TTC549 (cell line): ENCODE measurements at regions not wholly inside any gene's neighbourhood (a gene's known extent, or its start where the extent isn't known, plus 50 kb on each side); places are given as distances from the start of the nearest gene placed in this dataset.

Experiments
- FAIRE-seq: peaks from 2 replicates; lab custom pipeline; 2012; peaks lifted over from hg19 to GRCh38; lab: Jason Lieb, UNC

DNA sequence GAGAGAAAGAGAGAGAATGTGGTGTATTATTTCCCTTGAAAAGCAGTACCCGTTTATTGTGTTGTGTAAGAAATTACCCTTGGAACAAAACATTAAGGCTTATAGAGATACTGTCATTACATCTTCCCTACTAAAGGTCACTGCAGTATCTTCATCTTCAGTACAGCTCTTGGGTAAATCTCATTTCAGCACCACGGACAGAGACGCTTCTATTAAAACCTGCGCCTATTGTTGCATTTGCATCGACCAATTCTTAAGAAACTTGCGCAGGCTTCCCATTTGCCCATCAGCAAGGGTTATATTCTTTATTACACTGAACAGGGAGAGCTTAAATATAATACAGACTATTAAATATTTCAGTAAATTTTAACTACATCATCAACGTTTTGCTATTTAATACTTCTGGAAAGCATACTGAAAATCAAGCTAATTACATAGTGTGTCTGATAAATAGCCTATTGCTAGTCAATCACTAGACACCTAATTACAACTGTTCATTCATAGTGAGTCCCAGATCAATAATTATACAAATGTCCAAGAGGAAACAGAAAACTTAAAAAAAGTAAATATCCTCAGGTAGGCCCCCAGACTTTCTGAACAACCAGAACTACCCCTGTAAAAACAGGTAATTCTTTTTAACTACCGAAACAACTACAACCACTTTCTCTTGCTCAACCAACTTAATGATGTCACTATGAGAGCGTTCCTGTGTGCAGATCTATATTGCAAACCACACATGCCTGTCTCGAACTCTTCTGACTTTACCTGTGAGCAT, 350.6 kb downstream of the LIG4 start:
- FAIRE-seq = no peak

DNA sequence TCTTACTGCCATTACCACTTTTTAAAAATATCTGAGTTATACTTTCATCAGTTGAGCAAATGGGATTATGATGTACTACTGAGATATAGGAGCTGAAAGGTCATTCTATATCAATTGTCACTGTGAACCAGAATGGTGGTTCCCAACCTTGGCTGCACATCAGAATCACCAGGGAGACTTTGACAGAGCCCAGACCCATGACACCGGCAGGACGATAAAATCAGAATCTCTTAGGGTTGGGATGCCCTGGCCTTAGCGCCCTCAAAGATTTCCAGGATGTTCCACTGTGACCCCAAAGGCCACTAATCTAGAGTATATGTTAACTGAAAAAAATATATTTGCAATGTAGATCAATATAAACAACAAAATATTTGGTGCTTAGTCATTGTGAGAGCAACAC, 355.1 kb downstream of the LIG4 start:
- no peak for FAIRE-seq

DNA sequence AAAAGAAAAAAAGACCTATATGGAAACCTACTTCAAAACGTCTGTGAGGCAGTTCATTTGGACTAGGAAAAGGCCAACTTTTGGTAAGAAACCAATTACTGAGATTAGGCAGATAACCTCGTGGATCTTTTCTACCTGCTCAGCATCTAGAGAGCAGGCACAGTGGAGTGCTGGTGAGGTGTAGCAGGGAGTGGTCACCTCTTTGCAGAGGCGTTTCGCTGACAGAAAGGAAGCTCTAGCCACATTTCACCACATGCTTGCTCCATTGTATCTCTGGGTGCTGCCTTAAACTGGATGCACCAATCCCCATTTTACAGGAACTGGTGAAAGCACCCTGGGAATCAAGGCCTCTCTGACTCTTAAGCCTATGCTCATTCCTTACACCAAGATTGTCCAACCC, 360.5 kb downstream of the LIG4 start:
- FAIRE-seq = no peak

DNA sequence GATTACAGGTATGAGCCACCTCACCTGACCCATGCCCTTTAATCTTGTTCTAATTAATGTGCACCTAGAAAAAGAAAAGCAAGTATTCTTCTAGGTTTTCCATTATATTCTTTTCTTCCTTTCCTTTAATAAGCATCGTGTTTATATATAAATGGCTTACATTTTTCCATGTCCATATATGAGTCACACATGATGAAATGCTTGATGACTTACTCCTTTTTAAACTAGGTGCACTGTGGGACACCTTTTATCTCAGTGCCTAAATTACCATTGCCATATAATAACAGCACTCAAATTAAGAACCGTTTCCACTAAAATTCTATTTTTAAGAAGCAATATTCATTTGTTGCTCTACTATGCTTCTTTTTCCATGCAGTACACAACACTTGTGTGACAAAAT, 363.3 kb downstream of the LIG4 start:
- no peak for FAIRE-seq

DNA sequence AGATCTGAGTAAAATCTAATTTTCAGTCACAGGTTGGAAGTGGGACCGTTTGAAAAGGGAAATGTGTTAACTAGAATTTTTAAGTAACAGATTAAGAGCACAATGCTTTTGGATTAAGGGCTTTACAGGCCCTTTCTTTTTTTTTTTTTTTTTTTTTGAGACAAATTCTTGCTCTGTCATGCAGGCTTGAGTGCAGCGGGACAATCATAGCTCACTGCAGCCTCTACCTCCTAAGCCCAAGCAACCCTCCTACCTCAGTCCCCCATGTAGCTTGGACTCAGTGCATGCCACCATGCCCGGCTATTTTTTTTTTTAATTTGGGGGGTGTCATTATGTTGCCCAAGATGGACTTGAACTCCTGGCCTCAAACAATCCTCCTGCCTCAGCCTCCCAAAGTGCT, 363.7 kb downstream of the LIG4 start:
- no peak for FAIRE-seq

DNA sequence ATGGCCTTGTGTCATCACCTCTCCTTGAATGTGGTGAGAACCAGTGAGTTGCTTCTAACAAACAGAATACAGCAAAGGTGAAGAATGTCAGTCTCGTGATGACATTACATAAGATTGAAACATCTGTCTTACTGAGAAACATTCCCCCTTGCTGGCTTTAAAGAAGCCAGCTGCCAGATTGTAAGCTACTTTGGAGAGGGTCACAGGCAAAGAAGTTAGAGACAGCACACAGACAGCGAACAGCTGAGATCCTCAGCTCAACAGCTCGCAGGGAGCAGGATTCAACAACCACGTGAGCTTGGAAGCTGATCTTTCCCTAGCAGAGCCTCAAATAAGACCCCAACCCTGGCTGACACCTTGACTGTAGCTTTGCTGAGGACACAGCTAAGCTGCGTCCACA, 367.9 kb downstream of the LIG4 start:
- FAIRE-seq = no peak

DNA sequence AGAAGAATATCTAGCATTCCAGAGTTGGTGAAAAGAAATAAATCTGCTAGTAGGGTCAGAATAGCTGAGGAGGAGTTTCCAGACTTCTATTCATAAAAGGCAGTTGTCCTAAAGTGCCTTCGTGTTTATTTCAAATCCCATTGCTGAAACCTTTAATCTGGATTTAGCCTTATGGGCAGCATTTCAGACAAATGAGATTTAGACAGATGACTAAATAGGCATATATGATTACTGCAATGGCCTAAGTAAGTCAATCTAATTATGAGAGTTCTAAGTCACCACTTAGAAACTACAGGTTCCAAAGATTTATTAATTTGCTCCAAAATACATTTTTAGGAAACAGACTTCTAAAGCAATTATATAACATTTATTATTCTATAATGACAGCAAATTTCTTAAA, 368.7 kb downstream of the LIG4 start:
- no peak for FAIRE-seq

DNA sequence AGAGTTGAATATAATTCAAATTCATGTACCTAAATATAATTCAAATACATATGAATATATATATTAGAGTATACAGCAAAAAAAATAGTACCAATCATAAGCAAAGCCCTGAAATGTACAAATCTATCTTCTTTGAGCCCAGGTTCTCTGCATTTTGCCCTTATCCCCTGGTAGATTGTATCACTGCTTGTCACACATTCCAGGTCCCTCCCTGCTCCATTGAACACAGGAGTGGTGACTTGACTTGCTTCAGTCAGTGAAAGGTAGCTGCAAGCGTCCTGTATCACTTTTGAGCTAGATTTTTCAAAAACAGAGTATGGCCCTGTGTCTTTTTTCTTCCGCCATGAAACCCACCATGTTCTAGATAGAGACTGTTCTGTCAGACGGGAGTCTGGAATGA, 369.4 kb downstream of the LIG4 start:
- no peak for FAIRE-seq

DNA sequence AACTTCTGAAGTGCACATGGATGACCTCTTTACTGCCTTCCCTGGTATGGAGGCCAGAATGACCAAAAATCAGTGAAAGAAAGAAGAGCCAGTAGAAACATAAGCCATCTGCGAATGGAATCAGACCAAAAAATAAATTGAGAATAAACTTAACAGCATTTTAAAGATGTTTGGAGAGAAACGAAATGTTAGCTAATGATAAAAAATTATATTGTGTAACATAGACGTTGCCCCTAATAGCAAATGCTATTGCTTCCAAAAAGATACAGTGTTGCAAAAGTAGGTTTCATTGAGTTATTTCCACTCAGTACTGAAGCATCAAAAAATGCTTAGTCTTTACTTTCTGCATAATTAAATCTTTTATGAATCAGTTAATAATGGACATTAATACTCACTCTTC, 371.7 kb downstream of the LIG4 start:
- no peak for FAIRE-seq

DNA sequence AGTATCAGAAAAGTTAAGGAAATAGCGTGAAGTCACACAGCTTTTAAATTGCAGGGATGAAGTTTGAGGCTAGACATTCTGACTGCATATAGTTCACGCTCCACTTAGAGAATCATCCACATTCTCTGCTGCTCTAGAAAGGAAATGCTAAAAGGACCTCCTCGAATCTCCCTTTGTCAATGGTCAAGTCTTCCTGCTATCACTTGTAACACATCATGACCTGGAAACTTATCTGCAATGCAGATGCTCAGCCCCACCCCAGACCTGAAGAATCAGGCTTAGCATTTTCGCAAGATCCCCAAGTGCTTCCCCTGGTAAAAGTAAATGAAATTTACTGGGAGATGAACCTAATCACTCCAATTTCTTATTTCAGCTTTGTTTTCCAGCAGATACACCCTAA, 372.1 kb downstream of the LIG4 start:
- FAIRE-seq = no peak

DNA sequence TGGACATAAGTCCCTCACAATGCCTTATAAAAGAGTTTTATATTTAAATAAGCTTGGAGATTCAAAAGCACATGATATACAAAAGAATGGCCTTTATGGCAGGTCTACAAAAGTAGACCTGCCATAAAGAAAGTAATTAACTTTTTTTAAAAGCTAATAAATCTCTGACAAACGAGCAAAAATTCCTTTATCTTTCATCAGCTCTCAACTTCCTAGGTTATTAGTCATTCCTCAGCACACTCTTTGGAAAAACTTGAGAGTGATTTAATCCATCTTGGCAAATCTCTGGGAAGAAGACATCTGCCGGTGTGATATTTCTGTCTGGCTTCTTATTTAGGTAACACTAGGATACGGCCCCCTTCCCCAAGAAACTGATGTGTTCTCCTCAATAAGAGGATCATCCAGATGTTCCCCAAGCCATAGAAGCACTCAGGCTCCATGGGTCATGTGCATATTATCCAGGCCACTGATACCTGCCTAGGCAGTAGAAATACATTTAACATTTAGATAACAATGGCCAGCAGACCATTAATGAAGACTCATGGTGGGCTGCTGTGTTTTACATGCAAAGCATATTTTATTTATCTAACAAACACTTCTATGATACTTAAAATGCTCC, 372.7 kb downstream of the LIG4 start:
- FAIRE-seq = no peak

DNA sequence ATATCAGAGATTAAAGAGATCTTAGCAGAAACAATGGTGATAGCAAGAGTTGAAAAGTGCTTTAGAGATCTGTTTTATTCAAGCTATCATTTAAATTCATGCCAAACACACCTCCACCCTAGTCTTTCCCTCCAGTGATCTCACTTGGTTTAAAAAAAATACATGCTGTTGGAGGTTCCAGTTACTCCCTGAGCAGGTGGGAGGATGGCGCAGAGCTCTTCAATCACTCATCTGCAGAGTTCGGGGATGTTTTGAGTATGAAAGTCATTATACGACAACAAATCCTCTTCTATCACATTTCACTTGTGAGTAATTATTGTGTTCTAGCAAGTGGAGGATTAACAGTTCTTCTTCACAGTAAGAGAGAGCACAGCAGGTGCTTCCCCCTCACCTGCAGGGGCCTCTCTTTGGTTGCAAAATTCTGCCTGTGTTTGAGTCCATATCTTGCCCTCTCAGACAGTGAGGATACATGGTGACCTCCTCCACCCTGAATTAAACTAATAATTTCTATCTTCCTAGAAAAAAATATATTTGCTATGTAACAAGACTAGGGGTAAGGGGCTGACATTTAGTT, 376.7 kb downstream of the LIG4 start:
- FAIRE-seq = no peak

DNA sequence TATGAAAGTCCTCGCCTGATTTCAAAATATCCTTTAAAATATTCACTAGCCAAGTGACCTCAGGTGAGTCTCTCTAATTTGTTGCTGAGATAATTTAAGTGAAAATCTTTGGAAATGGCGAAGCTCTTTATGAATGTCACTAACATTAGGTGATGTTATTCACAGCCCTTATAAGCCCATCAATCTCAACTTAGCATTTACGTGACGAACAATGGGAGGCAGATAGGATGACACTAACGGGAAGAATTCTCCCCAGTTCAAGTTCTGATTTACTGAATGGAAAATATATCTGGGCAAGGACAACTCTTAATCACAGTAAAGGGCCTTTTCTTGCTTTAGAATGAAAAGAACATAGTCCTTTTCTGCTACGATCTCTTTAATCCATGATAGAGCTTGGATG, 378.7 kb downstream of the LIG4 start:
- no peak for FAIRE-seq

DNA sequence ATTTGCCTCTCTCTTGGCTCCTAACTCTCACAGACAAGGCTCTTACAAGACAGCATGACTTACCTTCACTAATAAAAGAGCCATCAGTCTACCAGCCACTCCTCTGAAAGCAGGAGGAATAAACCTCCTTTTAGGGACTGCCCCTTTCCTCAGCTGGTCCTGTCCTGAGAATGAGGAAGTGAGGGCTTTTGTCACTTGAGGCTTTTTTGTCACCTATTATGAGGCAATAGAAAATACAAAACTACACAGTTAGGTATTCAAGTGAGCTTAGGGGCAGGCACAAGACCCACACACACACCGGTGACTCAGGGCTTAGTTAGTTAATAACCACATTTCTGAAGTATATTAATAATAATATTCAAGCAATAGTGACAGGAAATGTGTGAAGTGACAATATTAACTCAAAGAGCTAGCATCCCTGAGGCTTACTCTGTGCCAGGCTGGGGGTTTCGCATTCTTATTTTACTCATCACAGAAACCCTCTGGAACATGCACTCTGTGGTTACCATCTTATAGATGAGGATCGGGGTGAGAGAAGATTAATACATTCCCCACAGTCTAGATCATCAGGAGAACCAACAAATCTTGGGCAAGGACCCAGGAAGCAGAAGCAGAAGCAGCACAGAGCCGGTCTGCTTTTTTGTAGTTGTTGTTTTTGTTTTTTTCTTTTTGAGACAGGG, 379.9 kb downstream of the LIG4 start:
- no peak for FAIRE-seq

DNA sequence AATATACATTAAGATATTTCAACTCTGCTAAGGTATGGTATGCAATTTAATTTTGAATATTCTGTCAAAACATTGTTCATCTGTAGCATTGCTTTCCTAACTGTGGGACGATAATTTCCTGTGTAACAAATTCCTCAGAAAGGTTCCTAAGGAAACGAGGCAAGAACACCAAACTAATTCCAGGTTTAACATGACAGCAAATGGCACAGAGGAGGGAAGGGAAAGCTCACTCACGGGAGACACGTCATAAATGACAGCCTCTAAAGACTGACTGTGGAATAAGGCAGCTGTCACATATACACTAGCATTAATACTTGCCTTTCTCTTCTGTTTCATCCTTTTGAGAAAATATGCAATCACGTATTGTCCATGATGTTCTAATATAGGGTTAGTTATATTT, 380.6 kb downstream of the LIG4 start:
- FAIRE-seq = no peak

DNA sequence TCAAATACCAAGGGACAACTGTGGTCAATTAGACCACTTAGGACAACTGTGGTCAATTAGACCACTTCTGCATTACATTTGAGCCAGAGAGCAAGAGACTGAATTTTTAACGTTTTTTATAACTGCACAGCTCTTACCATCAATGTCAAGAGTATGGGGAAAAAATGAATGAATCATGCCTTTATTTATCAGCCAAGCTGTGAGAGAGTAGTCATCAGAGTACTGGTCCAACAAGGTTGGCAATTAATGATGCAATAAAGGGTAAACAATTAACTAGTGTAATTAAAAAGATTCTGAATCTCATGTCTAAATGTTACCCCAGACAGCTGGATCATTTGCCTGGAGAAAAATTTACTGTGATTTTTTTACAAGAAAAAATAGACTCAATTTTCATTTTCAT, 381.1 kb downstream of the LIG4 start:
- FAIRE-seq = no peak

DNA sequence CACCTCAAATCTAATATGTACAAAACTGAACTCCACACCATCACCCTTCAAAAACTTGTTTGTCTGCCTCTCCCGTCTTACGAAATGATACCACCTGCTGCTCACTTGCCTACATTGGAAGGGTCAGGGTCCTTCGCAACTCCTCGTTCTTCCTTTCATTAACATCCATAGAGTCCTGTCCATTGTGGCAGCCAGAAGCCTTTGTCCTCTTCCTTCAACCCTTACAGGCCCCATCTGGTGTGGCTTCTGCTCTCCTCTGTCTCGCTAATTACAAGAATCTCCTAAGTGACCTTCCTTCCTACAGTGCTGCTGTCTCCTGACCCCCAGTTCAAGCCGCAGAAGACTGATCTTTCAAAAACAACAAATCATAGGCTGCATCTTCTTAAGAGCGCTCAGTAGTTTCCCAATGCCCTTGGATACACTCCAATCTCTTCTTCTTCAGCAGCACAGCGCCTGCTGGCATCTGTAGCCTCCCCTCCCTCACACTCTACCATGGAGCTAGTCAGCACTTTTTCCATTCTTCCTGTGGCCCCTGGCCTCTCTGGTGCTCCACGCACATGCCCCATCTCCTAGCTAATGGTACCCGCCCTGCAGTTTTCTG, 382.7 kb downstream of the LIG4 start:
- no peak for FAIRE-seq

DNA sequence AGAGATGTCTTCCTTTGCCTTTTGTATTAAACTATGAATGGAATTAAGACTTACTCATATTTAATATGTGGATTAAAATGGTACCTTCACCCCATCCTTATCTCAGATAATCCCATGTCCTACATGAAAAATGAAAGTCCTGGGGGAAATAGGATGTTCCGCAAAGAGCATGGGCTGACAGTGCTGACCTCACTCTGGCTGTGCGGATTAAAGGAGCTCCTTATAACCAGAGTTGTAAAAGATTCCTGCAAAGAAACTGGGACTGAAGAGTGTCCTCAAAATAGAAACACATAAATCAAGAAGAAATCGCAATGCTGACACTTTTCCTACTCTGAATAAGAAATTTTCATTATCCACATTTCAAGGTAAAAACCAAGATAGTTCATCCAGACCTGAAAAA, 384.5 kb downstream of the LIG4 start:
- no peak for FAIRE-seq

DNA sequence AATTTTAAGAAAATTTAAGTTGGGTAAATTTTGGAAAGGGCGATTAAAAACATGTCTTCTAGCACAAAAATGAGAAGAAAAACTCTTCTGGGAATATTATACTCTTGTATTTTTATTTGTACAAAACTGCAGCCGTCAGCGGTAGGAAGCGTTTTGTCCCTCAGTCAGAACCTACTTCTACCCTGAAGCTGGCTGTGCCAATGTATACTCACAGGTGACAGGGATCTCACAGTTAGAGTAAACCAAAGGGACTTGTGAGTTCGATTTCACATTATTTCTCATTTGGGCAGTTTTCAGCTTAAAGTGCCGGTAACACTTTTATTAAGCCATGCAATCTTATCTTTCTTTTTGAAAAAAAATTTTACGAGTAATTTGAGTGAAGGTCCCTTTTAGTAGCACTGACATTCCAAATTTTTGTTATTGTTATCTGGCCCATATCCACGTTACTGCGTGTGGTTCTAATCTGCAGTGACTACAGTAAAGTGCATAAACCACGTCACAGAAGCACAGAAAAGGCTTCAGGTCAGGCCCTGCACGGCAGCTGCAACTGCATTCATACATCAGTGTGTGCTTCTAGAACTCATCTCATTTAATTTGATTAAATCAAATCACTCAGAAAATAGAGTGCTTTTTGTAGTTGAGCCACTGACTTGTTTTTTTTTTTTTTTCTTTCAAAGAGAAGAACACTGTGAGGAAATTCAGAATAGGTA, 387.3 kb downstream of the LIG4 start:
- no peak for FAIRE-seq

DNA sequence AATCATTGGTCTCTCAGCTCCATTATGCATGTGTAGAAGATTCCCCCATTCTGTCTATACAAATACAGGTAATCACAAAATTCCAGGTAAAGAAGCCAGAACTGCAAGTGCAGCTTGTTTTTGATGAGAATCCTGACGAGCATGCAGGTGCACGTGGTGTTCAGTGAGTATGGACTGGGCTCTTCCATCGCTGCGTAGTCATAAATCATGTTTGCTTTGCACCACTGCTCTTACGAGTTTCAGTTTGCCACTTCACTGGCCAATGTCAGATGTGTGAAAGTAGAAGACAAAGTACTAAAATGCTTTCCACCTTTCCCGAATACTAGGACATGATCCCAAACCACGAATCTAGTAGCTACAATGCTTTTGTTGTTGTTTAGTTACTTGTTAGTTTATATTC, 390.7 kb downstream of the LIG4 start:
- no peak for FAIRE-seq

DNA sequence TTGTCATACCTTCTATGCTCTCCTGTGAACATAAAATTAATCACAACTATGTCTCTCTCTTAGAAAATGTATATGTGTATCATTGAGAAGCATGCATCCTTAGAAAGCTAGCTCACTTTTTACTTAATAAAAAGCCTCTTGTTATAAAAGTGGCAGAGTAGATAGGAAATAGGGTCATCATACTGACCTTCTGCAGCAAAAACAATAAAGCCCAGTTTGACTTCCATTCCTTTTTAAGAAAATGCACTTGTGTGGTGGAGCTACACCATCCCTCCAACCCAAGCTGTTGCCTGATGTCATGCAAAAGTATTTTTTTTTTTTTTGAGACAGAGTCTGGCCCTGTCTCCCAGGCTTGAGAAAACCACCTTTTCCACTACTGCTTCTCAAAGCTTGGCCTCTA, 393.3 kb downstream of the LIG4 start:
- FAIRE-seq = no peak

DNA sequence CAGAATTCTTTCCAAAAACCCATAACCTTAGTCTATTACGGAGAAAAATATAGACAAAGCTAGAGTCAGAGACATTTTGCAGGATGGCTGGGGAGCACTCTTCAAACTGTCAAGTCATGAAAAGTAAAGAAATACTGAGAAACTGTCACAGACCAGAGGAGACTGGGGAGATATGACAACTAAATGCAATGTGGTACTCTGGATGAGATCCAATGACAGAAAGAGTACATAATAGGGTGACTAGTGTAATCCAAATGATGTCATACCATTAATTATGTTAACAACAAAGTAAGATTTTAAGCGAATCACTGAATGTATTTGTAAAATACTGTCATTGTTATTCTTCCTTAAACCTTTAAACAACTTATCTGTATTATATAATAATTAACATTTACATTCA, 393.8 kb downstream of the LIG4 start:
- FAIRE-seq = no peak
